SU-DHL-6 (cell line): ENCODE measurements at regions not wholly inside any gene's neighbourhood (a gene's known extent, or its start where the extent isn't known, plus 50 kb on each side); places are given as distances from the start of the nearest gene placed in this dataset.

ENCODE experiments used
- EZH2phosphoT487 ChIP-seq: fragments of 200-600 bp; sonication (generic), shearing (Covaris generic); conservative IDR thresholded peaks from 2 replicates; pipeline ENCODE4 v1.6.1; 2018; ENCODE audit warnings: mild to moderate bottlenecking, antibody characterized with exemption, low read length, moderate library complexity, mixed read lengths
- TF ChIP-seq, protein P1 (sequence below): fragments of 200-600 bp; sonication (generic); IDR thresholded peaks from one replicate; pipeline ENCODE4 v1.5.1; 2017; ENCODE audit warnings: antibody characterized with exemption, mild to moderate bottlenecking, low read length, moderate library complexity; ENCODE audit not compliant: insufficient read depth, poor library complexity, severe bottlenecking

DNA sequence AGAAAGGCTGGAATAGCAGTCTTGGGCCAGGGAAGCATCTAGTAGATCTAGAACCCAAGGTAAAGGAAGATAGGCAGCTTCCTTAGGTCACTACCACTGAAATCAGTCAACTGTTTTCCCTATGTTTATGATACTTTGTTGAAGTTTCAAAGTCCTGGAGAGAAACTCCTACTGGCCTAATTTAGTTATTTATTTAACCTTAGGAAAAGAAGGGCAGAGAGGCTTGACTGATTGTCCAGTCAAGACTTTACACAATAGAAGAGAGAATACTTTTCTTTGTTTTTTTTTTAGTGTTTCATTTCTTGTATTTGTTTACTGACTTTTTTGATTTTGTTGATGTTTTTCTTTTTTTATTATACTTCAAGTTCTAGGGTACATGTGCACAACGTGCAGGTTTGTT is 138.9 kb upstream of the PHYHIPL start:
- TF ChIP-seq, protein P1, sequence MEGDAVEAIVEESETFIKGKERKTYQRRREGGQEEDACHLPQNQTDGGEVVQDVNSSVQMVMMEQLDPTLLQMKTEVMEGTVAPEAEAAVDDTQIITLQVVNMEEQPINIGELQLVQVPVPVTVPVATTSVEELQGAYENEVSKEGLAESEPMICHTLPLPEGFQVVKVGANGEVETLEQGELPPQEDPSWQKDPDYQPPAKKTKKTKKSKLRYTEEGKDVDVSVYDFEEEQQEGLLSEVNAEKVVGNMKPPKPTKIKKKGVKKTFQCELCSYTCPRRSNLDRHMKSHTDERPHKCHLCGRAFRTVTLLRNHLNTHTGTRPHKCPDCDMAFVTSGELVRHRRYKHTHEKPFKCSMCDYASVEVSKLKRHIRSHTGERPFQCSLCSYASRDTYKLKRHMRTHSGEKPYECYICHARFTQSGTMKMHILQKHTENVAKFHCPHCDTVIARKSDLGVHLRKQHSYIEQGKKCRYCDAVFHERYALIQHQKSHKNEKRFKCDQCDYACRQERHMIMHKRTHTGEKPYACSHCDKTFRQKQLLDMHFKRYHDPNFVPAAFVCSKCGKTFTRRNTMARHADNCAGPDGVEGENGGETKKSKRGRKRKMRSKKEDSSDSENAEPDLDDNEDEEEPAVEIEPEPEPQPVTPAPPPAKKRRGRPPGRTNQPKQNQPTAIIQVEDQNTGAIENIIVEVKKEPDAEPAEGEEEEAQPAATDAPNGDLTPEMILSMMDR: no peak
- no peak for TF ChIP-seq EZH2phosphoT487
